ENCODE measurements at regions not wholly inside any gene's neighbourhood (a gene's known extent, or its start where the extent isn't known, plus 50 kb on each side); places are given as distances from the start of the nearest gene placed in this dataset.

DNA sequence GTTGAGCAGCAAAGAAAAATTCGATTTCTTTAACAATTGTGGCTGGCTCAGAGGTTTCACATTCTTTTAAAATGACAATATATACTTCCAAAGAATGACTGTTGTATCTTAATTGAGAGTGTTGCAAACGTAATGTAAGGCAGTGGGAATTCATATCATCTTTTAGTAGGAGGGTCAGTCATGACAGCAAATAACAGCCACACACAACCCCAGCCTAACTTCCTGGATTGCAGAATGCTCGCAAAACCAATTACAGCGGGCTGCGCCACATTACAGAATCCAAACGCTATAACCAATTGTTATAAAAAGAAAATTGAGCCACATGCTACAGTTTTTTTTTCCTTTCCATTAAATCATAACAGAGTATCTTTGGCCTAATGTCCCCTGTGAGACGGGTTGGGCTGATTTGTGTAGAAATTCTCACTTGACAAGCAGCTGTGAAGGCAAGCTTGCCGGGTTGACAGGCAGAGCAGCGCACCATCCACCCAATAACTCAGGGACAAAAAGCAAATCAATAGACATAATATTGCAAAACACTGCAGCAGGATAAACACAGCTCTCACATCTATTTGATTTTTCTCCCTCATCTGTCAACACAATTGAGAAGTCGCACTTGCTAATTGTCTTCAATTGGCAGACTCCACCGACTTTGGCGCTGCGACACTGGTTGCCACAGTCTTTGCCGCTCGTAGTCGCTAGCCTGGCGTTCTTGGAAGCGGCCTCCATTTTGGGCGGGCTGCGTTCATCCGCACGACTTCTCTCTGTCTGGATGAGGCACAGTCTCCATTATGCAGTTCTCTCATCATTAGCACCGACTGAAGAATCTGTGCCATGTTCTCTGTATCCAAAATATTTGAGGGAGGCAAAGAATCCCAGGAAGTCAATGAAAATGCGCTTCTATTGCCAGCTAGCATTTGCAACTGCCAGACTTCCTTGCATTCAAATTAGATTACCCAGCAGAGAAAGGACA is 95.0 kb upstream of the CCDC68 start:
- no peak for TF ChIP-seq CTCF (IDR thresholded peaks at IDR 0.05)
- TF ChIP-seq POLR2A (IDR thresholded peaks at IDR 0.05; ENCODE audit: low read depth): no peak
- TF ChIP-seq POLR2AphosphoS5 (IDR thresholded peaks at IDR 0.05): no peak
- TF ChIP-seq EP300 (IDR thresholded peaks at IDR 0.05): no peak

Measured in esophagus muscularis mucosa (tissue), 4 donors.